Activated naive CD8-positive, alpha-beta T cell (primary cell): ENCODE measurements at regions not wholly inside any gene's neighbourhood (a gene's known extent, or its start where the extent isn't known, plus 50 kb on each side); places are given as distances from the start of the nearest gene placed in this dataset.

ENCODE experiments used
- H3K27ac Mint-ChIP-seq: one replicate; pipeline ENCODE4 v1.8.0; 2021; ENCODE audit warnings: mixed read lengths
- H3K27me3 Mint-ChIP-seq: one replicate; pipeline ENCODE4 v1.8.0; 2021; ENCODE audit warnings: mixed read lengths
- H3K36me3 Mint-ChIP-seq: one replicate; pipeline ENCODE4 v1.8.0; 2021; ENCODE audit warnings: mixed read lengths
- H3K4me1 Mint-ChIP-seq: one replicate; pipeline ENCODE4 v1.8.0; 2021; ENCODE audit warnings: low read depth, mixed read lengths
- H3K4me3 Mint-ChIP-seq: one replicate; pipeline ENCODE4 v1.8.0; 2021; ENCODE audit warnings: mild to moderate bottlenecking, mixed read lengths
- H3K9me3 Mint-ChIP-seq: one replicate; pipeline ENCODE4 v1.8.0; 2021; ENCODE audit warnings: low read depth, mixed read lengths

GRCh38 chr4:81628489-81628888 lies 156.8 kb upstream of the RASGEF1B start:
- Mint-ChIP-seq H3K27me3 (no peaks in the 10 kb centered on the region), H3K4me3 (no peak overlapping the region), H3K27ac (no peak overlapping the region), H3K36me3 (no peaks in the 10 kb centered on the region), H3K4me1 (peaks cover 10% of the 10 kb centered on the region), H3K9me3 (no peaks in the 10 kb centered on the region)

DNA sequence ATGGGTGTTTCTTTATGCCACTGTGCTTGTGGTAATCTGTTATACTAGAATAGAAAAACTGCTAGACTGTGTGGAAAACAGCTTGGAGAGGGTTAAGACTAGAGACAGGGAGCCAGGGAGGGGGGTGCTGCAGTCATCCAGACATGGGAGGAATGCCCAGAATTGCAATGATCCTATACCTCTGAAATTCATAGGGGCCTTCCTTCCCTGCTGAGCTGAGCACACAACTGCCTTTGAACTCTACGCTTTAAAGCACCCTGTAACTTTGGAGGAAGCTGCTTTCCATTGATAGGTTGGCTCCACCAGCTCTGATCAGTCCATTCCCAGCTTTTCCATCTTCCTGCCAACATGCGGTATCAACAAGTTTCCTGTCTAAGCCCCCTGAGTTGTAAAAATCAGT lies 155.9 kb upstream of the RASGEF1B start:
- Mint-ChIP-seq H3K36me3 (no peaks in the 10 kb centered on the region), H3K9me3 (no peaks in the 10 kb centered on the region), H3K27me3 (no peaks in the 10 kb centered on the region), H3K4me1 (peaks cover 10% of the 10 kb centered on the region), H3K27ac (no peak overlapping the region), H3K4me3 (no peak overlapping the region)

GRCh38 chr4:81626851-81627250 lies 155.1 kb upstream of the RASGEF1B start:
- Mint-ChIP-seq H3K36me3 (no peaks in the 10 kb centered on the region), H3K9me3 (no peaks in the 10 kb centered on the region), H3K27ac (no peak overlapping the region), H3K4me3 (no peak overlapping the region), H3K4me1 (peaks cover 6% of the 10 kb centered on the region), H3K27me3 (no peaks in the 10 kb centered on the region)

GRCh38 chr4:81625422-81626417 lies 154.0 kb upstream of the RASGEF1B start:
- peaks cover 3% of the 10 kb centered on the region for H3K4me1 Mint-ChIP-seq
- H3K27ac Mint-ChIP-seq: no peak overlapping the region
- no peaks in the 10 kb centered on the region for H3K27me3 Mint-ChIP-seq
- H3K36me3 Mint-ChIP-seq: no peaks in the 10 kb centered on the region
- no peak overlapping the region for H3K4me3 Mint-ChIP-seq
- no peaks in the 10 kb centered on the region for H3K9me3 Mint-ChIP-seq

GRCh38 chr4:81623434-81623833 lies 151.7 kb upstream of the RASGEF1B start:
- no peak overlapping the region for H3K4me3 Mint-ChIP-seq
- no peak overlapping the region for H3K27ac Mint-ChIP-seq
- no peaks in the 10 kb centered on the region for H3K9me3 Mint-ChIP-seq
- no peaks in the 10 kb centered on the region for H3K27me3 Mint-ChIP-seq
- no peaks in the 10 kb centered on the region for H3K36me3 Mint-ChIP-seq
- no peaks in the 10 kb centered on the region for H3K4me1 Mint-ChIP-seq

- no peaks in the 10 kb centered on the region for H3K4me1 Mint-ChIP-seq
- no peak overlapping the region for H3K4me3 Mint-ChIP-seq
- no peak overlapping the region for H3K27ac Mint-ChIP-seq
- H3K9me3 Mint-ChIP-seq: no peaks in the 10 kb centered on the region
- H3K36me3 Mint-ChIP-seq: no peaks in the 10 kb centered on the region
- H3K27me3 Mint-ChIP-seq: no peaks in the 10 kb centered on the region
Observed at GRCh38 chr4:81622474-81623184, 150.9 kb upstream of the RASGEF1B start.

DNA sequence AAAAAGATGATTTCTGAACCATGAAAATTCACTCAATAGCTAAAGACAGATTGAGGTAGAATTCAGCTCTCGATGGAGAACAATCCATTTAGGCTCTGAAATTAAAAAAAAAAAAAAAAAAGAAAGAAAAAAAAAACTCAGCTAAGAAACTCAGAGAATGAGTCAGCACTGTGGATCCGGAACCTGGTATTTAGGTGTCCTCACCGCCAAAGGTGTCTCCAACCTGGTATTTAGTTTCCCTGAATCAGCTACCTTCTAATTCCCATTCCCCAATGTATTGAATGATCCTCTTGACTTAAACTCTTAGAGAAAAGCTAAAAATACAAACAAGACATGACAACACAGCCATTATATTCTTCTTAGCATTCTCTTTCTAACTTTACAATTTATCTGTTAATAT lies 150.3 kb upstream of the RASGEF1B start:
- no peaks in the 10 kb centered on the region for H3K36me3 Mint-ChIP-seq
- no peaks in the 10 kb centered on the region for H3K27me3 Mint-ChIP-seq
- H3K4me1 Mint-ChIP-seq: no peaks in the 10 kb centered on the region
- no peak overlapping the region for H3K4me3 Mint-ChIP-seq
- H3K27ac Mint-ChIP-seq: no peak overlapping the region
- H3K9me3 Mint-ChIP-seq: no peaks in the 10 kb centered on the region

- H3K36me3 Mint-ChIP-seq: no peaks in the 10 kb centered on the region
- H3K27me3 Mint-ChIP-seq: no peaks in the 10 kb centered on the region
- H3K27ac Mint-ChIP-seq: no peak overlapping the region
- H3K4me3 Mint-ChIP-seq: no peak overlapping the region
- no peaks in the 10 kb centered on the region for H3K9me3 Mint-ChIP-seq
- no peaks in the 10 kb centered on the region for H3K4me1 Mint-ChIP-seq
Observed at GRCh38 chr4:81621490-81621889, 149.8 kb upstream of the RASGEF1B start.

DNA sequence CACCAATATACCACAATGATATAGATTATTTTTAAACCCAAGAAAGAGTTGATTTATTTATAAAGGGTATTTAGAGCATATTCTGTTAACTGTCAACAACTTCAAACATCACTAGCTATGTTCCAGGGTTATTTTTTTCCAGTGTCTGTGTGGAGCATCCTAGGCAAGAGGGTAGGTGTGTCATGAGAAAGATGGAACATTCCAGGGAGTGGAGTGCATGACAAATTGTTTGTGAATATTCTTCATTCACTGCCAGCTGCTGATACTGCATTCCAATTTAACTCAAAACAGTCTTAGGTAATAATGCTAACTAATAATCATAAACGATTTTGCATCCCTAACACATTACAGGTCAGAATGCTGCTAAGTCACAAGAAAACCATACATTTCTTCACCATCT lies 148.7 kb upstream of the RASGEF1B start:
- Mint-ChIP-seq H3K4me3 (no peak overlapping the region), H3K9me3 (no peaks in the 10 kb centered on the region), H3K27ac (no peak overlapping the region), H3K4me1 (no peaks in the 10 kb centered on the region), H3K36me3 (no peaks in the 10 kb centered on the region), H3K27me3 (no peaks in the 10 kb centered on the region)

DNA sequence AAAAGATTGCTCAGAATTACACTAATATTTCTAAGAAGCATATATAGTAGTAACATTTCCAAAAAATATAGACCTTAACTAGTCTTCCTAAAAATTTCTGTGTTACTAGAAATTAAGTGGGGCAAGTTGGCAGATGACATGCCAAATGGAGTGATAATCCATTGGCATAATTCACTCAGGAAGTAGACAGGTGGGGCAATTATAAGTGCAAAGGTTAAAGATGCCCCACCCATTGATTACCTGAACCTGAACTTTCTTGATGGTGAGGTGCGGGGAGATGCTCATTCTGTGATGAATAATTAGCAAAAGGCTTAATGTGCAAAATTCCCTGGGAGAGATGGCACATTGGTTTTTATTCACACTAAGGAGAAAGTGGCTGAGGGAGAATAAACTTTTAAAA lies 145.8 kb upstream of the RASGEF1B start:
- Mint-ChIP-seq H3K4me3 (no peak overlapping the region), H3K4me1 (no peaks in the 10 kb centered on the region), H3K27me3 (no peaks in the 10 kb centered on the region), H3K9me3 (no peaks in the 10 kb centered on the region), H3K27ac (no peak overlapping the region), H3K36me3 (no peaks in the 10 kb centered on the region)

- no peaks in the 10 kb centered on the region for H3K36me3 Mint-ChIP-seq
- peaks cover 4% of the 10 kb centered on the region for H3K4me1 Mint-ChIP-seq
- no peak overlapping the region for H3K4me3 Mint-ChIP-seq
- H3K9me3 Mint-ChIP-seq: no peaks in the 10 kb centered on the region
- no peaks in the 10 kb centered on the region for H3K27me3 Mint-ChIP-seq
- H3K27ac Mint-ChIP-seq: no peak overlapping the region
Observed at GRCh38 chr4:81611221-81611620, 139.5 kb upstream of the RASGEF1B start.

- Mint-ChIP-seq H3K4me1 (peaks cover 11% of the 10 kb centered on the region), H3K36me3 (no peaks in the 10 kb centered on the region), H3K9me3 (no peaks in the 10 kb centered on the region), H3K27me3 (no peaks in the 10 kb centered on the region), H3K4me3 (no peak overlapping the region), H3K27ac (no peak overlapping the region)
Observed at GRCh38 chr4:81609844-81610243, 138.1 kb upstream of the RASGEF1B start.

- peaks cover 13% of the 10 kb centered on the region for H3K4me1 Mint-ChIP-seq
- H3K9me3 Mint-ChIP-seq: no peaks in the 10 kb centered on the region
- no peak overlapping the region for H3K27ac Mint-ChIP-seq
- H3K27me3 Mint-ChIP-seq: no peaks in the 10 kb centered on the region
- no peaks in the 10 kb centered on the region for H3K36me3 Mint-ChIP-seq
- H3K4me3 Mint-ChIP-seq: no peak overlapping the region
Observed at GRCh38 chr4:81607950-81608349, 136.2 kb upstream of the RASGEF1B start.

DNA sequence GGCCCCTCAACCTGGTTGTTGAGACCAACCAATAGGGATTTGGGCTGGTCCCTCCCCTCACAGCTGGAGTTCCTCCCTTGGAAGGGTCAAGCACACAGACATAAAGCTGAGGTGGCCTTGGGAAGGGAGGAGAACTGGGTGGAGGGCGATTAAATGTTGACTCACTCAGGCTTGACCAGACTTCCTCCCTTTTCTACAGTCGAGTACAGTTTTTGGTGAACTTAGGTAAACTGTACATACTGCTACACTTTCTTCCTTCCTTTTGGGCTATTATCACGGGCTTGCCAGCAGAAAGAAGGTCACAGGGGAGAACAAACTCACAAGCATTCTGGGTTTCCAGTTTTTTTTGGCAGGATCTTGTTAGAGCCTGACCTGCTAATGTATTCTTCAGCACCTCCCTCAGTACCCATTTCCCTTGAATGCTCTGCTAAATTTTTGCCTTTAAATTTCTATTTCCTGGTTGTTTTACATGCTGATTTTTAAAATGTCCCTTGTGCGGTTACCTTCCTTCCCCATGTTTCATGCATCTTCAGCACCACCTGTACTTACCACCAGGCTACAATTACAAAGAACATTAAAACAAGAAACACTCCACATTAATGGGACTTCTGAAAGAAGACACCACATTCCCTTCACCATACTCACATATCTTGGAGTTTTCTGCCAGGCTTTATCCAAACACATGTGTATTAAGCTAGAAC lies 135.2 kb upstream of the RASGEF1B start:
- H3K4me1 Mint-ChIP-seq: peaks cover 13% of the 10 kb centered on the region

DNA sequence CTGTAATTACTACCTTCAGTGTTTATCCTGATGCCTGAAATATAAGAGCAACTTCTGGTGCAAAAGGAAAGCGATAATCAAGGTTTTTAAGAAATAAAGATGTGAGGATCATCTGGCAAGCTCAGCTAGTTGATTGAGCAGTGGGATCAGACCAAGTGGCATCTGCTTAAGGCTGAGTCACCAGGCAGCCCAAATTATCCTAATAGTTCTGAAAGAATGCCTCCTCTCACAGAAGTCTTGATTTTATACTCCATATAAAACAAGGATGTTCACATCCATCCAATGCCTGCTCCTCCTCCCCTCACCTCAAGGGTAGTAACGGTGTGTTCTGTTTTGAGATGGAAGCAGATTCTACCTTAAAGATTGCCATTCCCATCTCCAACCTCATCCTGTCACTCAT lies 134.5 kb upstream of the RASGEF1B start:
- no peaks in the 10 kb centered on the region for H3K27me3 Mint-ChIP-seq
- H3K4me1 Mint-ChIP-seq: peaks cover 13% of the 10 kb centered on the region
- no peak overlapping the region for H3K4me3 Mint-ChIP-seq
- no peaks in the 10 kb centered on the region for H3K36me3 Mint-ChIP-seq
- H3K9me3 Mint-ChIP-seq: no peaks in the 10 kb centered on the region
- no peak overlapping the region for H3K27ac Mint-ChIP-seq

More for the DNA sequence above, 135.2 kb upstream of the RASGEF1B start:
- Mint-ChIP-seq H3K4me3 (no peak overlapping the region), H3K36me3 (no peaks in the 10 kb centered on the region), H3K9me3 (no peaks in the 10 kb centered on the region), H3K27me3 (no peaks in the 10 kb centered on the region), H3K27ac (no peak overlapping the region)
